ENCODE measurements at regions not wholly inside any gene's neighbourhood (a gene's known extent, or its start where the extent isn't known, plus 50 kb on each side); places are given as distances from the start of the nearest gene placed in this dataset.
"Not testable (repeated sequence)": the region's sequence is repeated elsewhere in the genome, so short reads cannot be mapped to it uniquely, and the experiment has no call there.

GRCh38 chr1:149288580-149288979 lies 185.2 kb upstream of the NBPF9 start:
- not testable (repeated sequence) for TF ChIP-seq CTCF (IDR thresholded peaks at IDR 0.05); EP300 (IDR thresholded peaks at IDR 0.05; ENCODE audit: low read depth); POLR2AphosphoS5 (IDR thresholded peaks at IDR 0.05)
